Lower lobe of right lung (tissue), 2 donors: ENCODE measurements at regions not wholly inside any gene's neighbourhood (a gene's known extent, or its start where the extent isn't known, plus 50 kb on each side); places are given as distances from the start of the nearest gene placed in this dataset.

Experiments
- ATAC-seq, 2 donors: fragments of 200-7000 bp; cut with Tn5 transposase; one replicate each; pipeline ENCODE4 v1.9.1; 2020 to 2022; ENCODE audit warnings: mild to moderate bottlenecking in 2 of 2, moderate library complexity in 2 of 2
- DNase-seq: peaks from one replicate; pipeline ENCODE4 v3.0.0-alpha.2; 2020
- H3K27ac ChIP-seq: fragments of 200-600 bp; one replicate; pipeline ENCODE4 v1.8.0; 2022
- H3K27me3 ChIP-seq: fragments of 200-600 bp; one replicate; pipeline ENCODE4 v1.8.0; 2022; ENCODE audit warnings: low read depth
- H3K36me3 ChIP-seq: fragments of 200-600 bp; one replicate; pipeline ENCODE4 v1.8.0; 2022; ENCODE audit warnings: mild to moderate bottlenecking
- H3K4me1 ChIP-seq: fragments of 200-600 bp; one replicate; pipeline ENCODE4 v1.8.0; 2022
- H3K4me3 ChIP-seq: fragments of 200-600 bp; one replicate; pipeline ENCODE4 v1.8.0; 2022; ENCODE audit warnings: mild to moderate bottlenecking
- H3K9me3 ChIP-seq: fragments of 200-600 bp; one replicate; pipeline ENCODE4 v1.8.0; 2022
- CTCF ChIP-seq: fragments of 200-600 bp; IDR thresholded peaks from one replicate; pipeline ENCODE4 v1.8.0; 2022; ENCODE audit warnings: antibody characterized with exemption, mild to moderate bottlenecking
- intact Hi-C: fragments of 100-400 bp; cut with DNase I; formaldehyde crosslinking; loops from one replicate; pipeline ENCODE4 v1.11.0; 2022
- donor health status: DM: no; HTN: yes; CAD: no; lungs with severe emphysema.

GRCh38 chr20:20820104-20820503 is 107.7 kb upstream of the RALGAPA2 start:
- Histone ChIP-seq H3K4me3 (no peak overlapping the region), H3K27me3 (no peaks in the 10 kb centered on the region), H3K9me3 (no peaks in the 10 kb centered on the region), H3K36me3 (no peaks in the 10 kb centered on the region), H3K27ac (no peak overlapping the region), H3K4me1 (peaks cover 4% of the 10 kb centered on the region)
- TF ChIP-seq CTCF: peak; percentile 38
- no peak for DNase-seq
- ATAC-seq: peak in 1 of 2 donors; percentile 44
- intact Hi-C loops: loop anchor here (10.0 kb wide), 1 partner anchor 155 kb away; no protein-coding TSS in a partner anchor

- no peak for DNase-seq
Measured at GRCh38 chr20:20816969-20817755, 104.7 kb upstream of the RALGAPA2 start.

GRCh38 chr20:20815711-20816455 is 103.4 kb upstream of the RALGAPA2 start:
- intact Hi-C loops: no loop called here
- H3K9me3 ChIP-seq: no peaks in the 10 kb centered on the region
- ATAC-seq (no peak), DNase-seq (no peak)
- no peaks in the 10 kb centered on the region for H3K4me1 ChIP-seq
- H3K27ac ChIP-seq: no peak overlapping the region
- H3K36me3 ChIP-seq: no peaks in the 10 kb centered on the region
- no peak overlapping the region for H3K4me3 ChIP-seq
- no peaks in the 10 kb centered on the region for H3K27me3 ChIP-seq
- TF ChIP-seq CTCF: no peak

More at GRCh38 chr20:20816969-20817755, 104.7 kb upstream of the RALGAPA2 start:
- H3K4me1 ChIP-seq: no peaks in the 10 kb centered on the region
- H3K36me3 ChIP-seq: no peaks in the 10 kb centered on the region
- no peak for ATAC-seq
- no peaks in the 10 kb centered on the region for H3K9me3 ChIP-seq
- H3K27me3 ChIP-seq: no peaks in the 10 kb centered on the region
- no peak overlapping the region for H3K4me3 ChIP-seq
- no peak for TF ChIP-seq CTCF
- no peak overlapping the region for H3K27ac ChIP-seq
- intact Hi-C loops: no loop called here

GRCh38 chr20:20814685-20815084 is 102.2 kb upstream of the RALGAPA2 start:
- Histone ChIP-seq H3K4me1 (no peaks in the 10 kb centered on the region), H3K9me3 (no peaks in the 10 kb centered on the region), H3K27ac (no peak overlapping the region), H3K4me3 (no peak overlapping the region), H3K27me3 (no peaks in the 10 kb centered on the region), H3K36me3 (no peaks in the 10 kb centered on the region)
- no peak for TF ChIP-seq CTCF
- intact Hi-C loops: no loop called here
- DNase-seq (no peak), ATAC-seq (no peak)

- H3K4me1 ChIP-seq: no peaks in the 10 kb centered on the region
- no peaks in the 10 kb centered on the region for H3K27me3 ChIP-seq
- H3K4me3 ChIP-seq: no peak overlapping the region
- no peak for DNase-seq
- H3K9me3 ChIP-seq: no peaks in the 10 kb centered on the region
- no peak for TF ChIP-seq CTCF
- no peak overlapping the region for H3K27ac ChIP-seq
- H3K36me3 ChIP-seq: no peaks in the 10 kb centered on the region
- intact Hi-C loops: no loop called here
- ATAC-seq: no peak
Measured at GRCh38 chr20:20812136-20812535, 99.7 kb upstream of the RALGAPA2 start.
